Sigmoid colon (tissue), 6 donors: ENCODE measurements at regions not wholly inside any gene's neighbourhood (a gene's known extent, or its start where the extent isn't known, plus 50 kb on each side); places are given as distances from the start of the nearest gene placed in this dataset.
A peak's percentile ranks its signal among the peaks of the same experiment; 100 is the strongest.

Source experiments
- DNase-seq: peaks from one replicate; pipeline ENCODE4 v3.0.0-alpha.2; 2019
- H3K27ac ChIP-seq, 4 donors: fragments of 200-600 bp; sonication (generic); one replicate each; pipeline ENCODE4 v1.5.1; 2016 to 2019; ENCODE audit warnings: mild to moderate bottlenecking in 1 of 4
- H3K27me3 ChIP-seq, 3 donors: fragments of 200-600 bp; sonication (generic); one replicate each; pipeline ENCODE4 v1.5.1; 2019; ENCODE audit warnings: mild to moderate bottlenecking in 1 of 3
- H3K36me3 ChIP-seq, 4 donors: fragments of 200-600 bp; sonication (generic); one replicate each; pipeline ENCODE4 v1.5.1; 2016 to 2019
- H3K4me1 ChIP-seq, 4 donors: fragments of 200-600 bp; sonication (generic); one replicate each; pipeline ENCODE4 v1.5.1; 2017 to 2019
- H3K4me3 ChIP-seq, 4 donors: fragments of 200-600 bp; sonication (generic); one replicate each; pipeline ENCODE4 v1.5.1; 2017 to 2019; ENCODE audit warnings: mild to moderate bottlenecking in 2 of 4, moderate library complexity in 1 of 4
- H3K9me3 ChIP-seq, 4 donors: fragments of 200-600 bp in 3 of 4; sonication (generic) in 3 of 4; one replicate each; pipeline versions ENCODE4 v1.5.1 to v1.6.1; 2013 to 2019
- EP300 ChIP-seq, 4 donors: sonication (generic); formaldehyde crosslinking; IDR thresholded peaks; one replicate each; pipeline ENCODE4 v1.6.1; 2017; ENCODE audit warnings: antibody characterized with exemption in 4 of 4
- POLR2A ChIP-seq, 2 donors: fragments of 450-650 bp; IDR thresholded peaks; one replicate each; pipeline ENCODE4 v1.6.1; 2016; ENCODE audit warnings: antibody characterized with exemption in 2 of 2, mild to moderate bottlenecking in 2 of 2, moderate library complexity in 2 of 2
- POLR2AphosphoS5 ChIP-seq, 4 donors: sonication (generic); formaldehyde crosslinking; IDR thresholded peaks; one replicate each; pipeline ENCODE4 v1.6.1; 2017; ENCODE audit warnings: antibody characterized with exemption in 4 of 4
- WGBS, 2 donors: extraction: QIAGEN DNeasy Blood & Tissue Kit; methylation state at CpG; one replicate each; pipeline ENCODE4 v1.1.7; 2013; 5-methylcytosine and 5-hydroxymethylcytosine counted together
- intact Hi-C: fragments of 100-400 bp; cut with DNase I; formaldehyde crosslinking; loops from one replicate; pipeline ENCODE4 v1.15.1; 2023
- TF ChIP-seq, protein P1 (sequence below), 4 experiments: fragments of 450-650 bp in 3 of 4; fragments of 200-600 bp in 1 of 4; IDR thresholded peaks; one replicate each; pipeline ENCODE4 v1.5.1; 2016 to 2019; ENCODE audit warnings: antibody characterized with exemption in 4 of 4, mild to moderate bottlenecking in 3 of 4, moderate library complexity in 2 of 4
- donor health status: healthy with polysubstance abuse.
- donor health status: healthy.

- intact Hi-C loops = no loop called here
- Histone ChIP-seq H3K9me3 (no peaks in the 10 kb centered on the region), H3K27me3 (no peaks in the 10 kb centered on the region), H3K36me3 (no peaks in the 10 kb centered on the region), H3K4me1 (peaks cover 0 to 16% (median 6%) of the 10 kb centered on the region in 4 donors), H3K27ac (peak overlapping the region in 3 of 4 donors; percentile 16 to 41 (median 27)), H3K4me3 (no peak overlapping the region)
- no peak for DNase-seq
- 81 to 89% methylated on average over 7 of the region's 7 CpGs for WGBS, 2 donors
- TF ChIP-seq POLR2A (IDR thresholded peaks at IDR 0.05) = no peak
- no peak for TF ChIP-seq EP300 (IDR thresholded peaks at IDR 0.05)
- TF ChIP-seq, protein P1, sequence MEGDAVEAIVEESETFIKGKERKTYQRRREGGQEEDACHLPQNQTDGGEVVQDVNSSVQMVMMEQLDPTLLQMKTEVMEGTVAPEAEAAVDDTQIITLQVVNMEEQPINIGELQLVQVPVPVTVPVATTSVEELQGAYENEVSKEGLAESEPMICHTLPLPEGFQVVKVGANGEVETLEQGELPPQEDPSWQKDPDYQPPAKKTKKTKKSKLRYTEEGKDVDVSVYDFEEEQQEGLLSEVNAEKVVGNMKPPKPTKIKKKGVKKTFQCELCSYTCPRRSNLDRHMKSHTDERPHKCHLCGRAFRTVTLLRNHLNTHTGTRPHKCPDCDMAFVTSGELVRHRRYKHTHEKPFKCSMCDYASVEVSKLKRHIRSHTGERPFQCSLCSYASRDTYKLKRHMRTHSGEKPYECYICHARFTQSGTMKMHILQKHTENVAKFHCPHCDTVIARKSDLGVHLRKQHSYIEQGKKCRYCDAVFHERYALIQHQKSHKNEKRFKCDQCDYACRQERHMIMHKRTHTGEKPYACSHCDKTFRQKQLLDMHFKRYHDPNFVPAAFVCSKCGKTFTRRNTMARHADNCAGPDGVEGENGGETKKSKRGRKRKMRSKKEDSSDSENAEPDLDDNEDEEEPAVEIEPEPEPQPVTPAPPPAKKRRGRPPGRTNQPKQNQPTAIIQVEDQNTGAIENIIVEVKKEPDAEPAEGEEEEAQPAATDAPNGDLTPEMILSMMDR (IDR thresholded peaks at IDR 0.05) = no peak
These were observed 71.1 kb upstream of the F3 start for GRCh38 chr1:94612525-94613204.

DNA sequence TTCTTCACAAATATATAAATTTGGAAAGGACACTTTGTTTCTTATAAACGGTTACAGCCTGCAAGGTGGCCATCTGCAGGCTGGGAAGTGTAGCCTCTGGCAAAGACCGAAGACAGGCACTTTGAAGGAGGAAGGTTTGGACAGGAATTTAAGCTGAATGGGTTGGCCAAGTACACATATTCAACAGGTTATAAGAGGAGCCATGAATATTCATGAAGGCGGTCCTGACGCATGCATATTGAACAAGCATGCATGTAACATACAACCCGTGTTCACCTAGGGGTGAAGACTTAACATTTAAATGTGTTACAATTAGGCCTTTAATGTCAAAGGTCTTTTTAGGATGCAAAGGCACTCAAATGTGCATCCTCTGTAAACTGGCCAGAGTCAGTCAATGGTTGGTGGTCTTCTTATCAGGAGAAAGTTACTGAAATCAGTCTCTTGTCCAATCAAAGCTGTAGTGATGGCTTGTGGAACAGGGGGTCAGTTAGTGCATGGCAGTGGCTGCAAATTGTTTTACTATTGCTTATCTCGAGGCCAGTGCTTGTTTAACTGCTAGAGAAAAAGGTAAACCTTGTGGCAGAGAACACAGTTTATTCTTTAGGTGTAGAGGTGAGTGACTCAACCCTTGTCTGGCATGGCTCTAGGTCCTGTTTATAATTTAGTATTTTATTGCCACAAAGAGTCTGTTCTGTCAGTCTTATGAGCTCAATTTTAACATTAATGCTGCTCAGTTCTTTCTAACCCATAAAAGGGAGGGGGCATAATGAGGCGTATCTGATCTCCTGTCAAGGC is 70.3 kb upstream of the F3 start:
- H3K9me3 ChIP-seq = no peaks in the 10 kb centered on the region
- H3K27ac ChIP-seq = peak overlapping the region in 3 of 4 donors; percentile 16 to 41 (median 27)
- H3K36me3 ChIP-seq = no peaks in the 10 kb centered on the region
- no peak for DNase-seq
- no peaks in the 10 kb centered on the region for H3K27me3 ChIP-seq
- intact Hi-C loops = no loop called here
- 18 to 75% methylated on average over 7 of the region's 7 CpGs for WGBS, 2 donors
- TF ChIP-seq POLR2A (IDR thresholded peaks at IDR 0.05) (no peak), EP300 (IDR thresholded peaks at IDR 0.05) (no peak), POLR2AphosphoS5 (IDR thresholded peaks at IDR 0.05) (no peak)
- TF ChIP-seq, protein P1 (IDR thresholded peaks at IDR 0.05) = no peak
- H3K4me1 ChIP-seq = peaks cover 0 to 16% (median 6%) of the 10 kb centered on the region in 4 donors
- H3K4me3 ChIP-seq = no peak overlapping the region

- no peak overlapping the region for H3K27ac ChIP-seq
- no peaks in the 10 kb centered on the region for H3K36me3 ChIP-seq
- H3K9me3 ChIP-seq = no peaks in the 10 kb centered on the region
- WGBS, 2 donors = 95% methylated on average over 8 of the region's 8 CpGs
- no peak for TF ChIP-seq POLR2AphosphoS5 (IDR thresholded peaks at IDR 0.05)
- TF ChIP-seq, protein P1 (IDR thresholded peaks at IDR 0.05) = no peak
- no peak for TF ChIP-seq POLR2A (IDR thresholded peaks at IDR 0.05)
- no peak for TF ChIP-seq EP300 (IDR thresholded peaks at IDR 0.05)
- H3K4me3 ChIP-seq = no peak overlapping the region
- H3K27me3 ChIP-seq = no peaks in the 10 kb centered on the region
- no peak for DNase-seq
- H3K4me1 ChIP-seq = peaks cover 0 to 16% (median 6%) of the 10 kb centered on the region in 4 donors
- intact Hi-C loops = no loop called here
These were observed 68.1 kb upstream of the F3 start for GRCh38 chr1:94609619-94610018.

- no peaks in the 10 kb centered on the region for H3K9me3 ChIP-seq
- H3K27me3 ChIP-seq = no peaks in the 10 kb centered on the region
- intact Hi-C loops = no loop called here
- 74 to 78% methylated on average over 9 of the region's 9 CpGs for WGBS, 2 donors
- no peak overlapping the region for H3K27ac ChIP-seq
- no peaks in the 10 kb centered on the region for H3K36me3 ChIP-seq
- no peak for DNase-seq
- TF ChIP-seq POLR2A (IDR thresholded peaks at IDR 0.05) (no peak), EP300 (IDR thresholded peaks at IDR 0.05) (no peak), POLR2AphosphoS5 (IDR thresholded peaks at IDR 0.05) (no peak)
- TF ChIP-seq, protein P1 (IDR thresholded peaks at IDR 0.05) = no peak
- H3K4me3 ChIP-seq = no peak overlapping the region
- peaks cover 0 to 16% (median 6%) of the 10 kb centered on the region in 4 donors for H3K4me1 ChIP-seq
These were observed 67.4 kb upstream of the F3 start for GRCh38 chr1:94608852-94609530.
